ENCODE measurements at regions not wholly inside any gene's neighbourhood (a gene's known extent, or its start where the extent isn't known, plus 50 kb on each side); places are given as distances from the start of the nearest gene placed in this dataset.

DNA sequence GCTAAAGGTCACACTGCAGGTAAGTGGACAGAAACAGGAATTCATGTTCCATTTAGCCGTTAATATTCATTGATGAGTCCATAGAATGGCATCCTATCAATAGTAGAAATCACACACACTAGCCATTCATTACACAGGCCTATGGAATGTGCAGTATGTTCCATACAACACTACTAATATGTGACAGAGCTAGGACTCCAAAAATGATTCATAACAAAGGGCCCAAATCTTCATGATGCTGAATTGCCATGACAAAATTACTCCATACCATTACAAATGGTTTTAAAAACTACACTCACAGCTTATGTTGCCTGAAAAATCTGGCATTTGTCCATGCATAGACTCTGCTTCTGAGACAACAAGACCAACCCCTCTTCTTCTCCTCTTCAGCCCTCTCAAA is 549.1 kb downstream of the XPNPEP1 start:
- TF ChIP-seq CTCF (IDR thresholded peaks at IDR 0.05) (no peak), POLR2A (IDR thresholded peaks at IDR 0.05) (no peak)

Measured in testis (tissue), 2 donors.